ENCODE measurements at regions not wholly inside any gene's neighbourhood (a gene's known extent, or its start where the extent isn't known, plus 50 kb on each side); places are given as distances from the start of the nearest gene placed in this dataset.

- ATAC-seq (ENCODE audit: insufficient number of reproducible peaks, low FRiP score, low read depth) (no peak), DNase-seq (ENCODE audit: low spot score) (no peak)
- Histone ChIP-seq H3K27ac (no peak overlapping the region), H3K27me3 (replicated peaks; ENCODE audit: insufficient read depth) (no peaks in the 10 kb centered on the region), H3K4me1 (ENCODE audit: control insufficient read depth in 1 of 2, low read depth in 2 of 2) (no peaks in the 10 kb centered on the region), H3K4me3 (no peak overlapping the region), H3K9me3 (no peaks in the 10 kb centered on the region), H3K36me3 (no peaks in the 10 kb centered on the region)
- no peak for TF ChIP-seq CTCF (IDR thresholded peaks at IDR 0.05)
These were observed 259.0 kb upstream of the IRX1 start for GRCh38 chr5:3336666-3337065.

GRCh38 chr5:3335301-3335700 lies 260.3 kb upstream of the IRX1 start:
- Histone ChIP-seq H3K9me3 (no peaks in the 10 kb centered on the region), H3K27me3 (replicated peaks; ENCODE audit: insufficient read depth) (no peaks in the 10 kb centered on the region), H3K36me3 (no peaks in the 10 kb centered on the region), H3K27ac (no peak overlapping the region), H3K4me1 (ENCODE audit: control insufficient read depth in 1 of 2, low read depth in 2 of 2) (no peaks in the 10 kb centered on the region), H3K4me3 (no peak overlapping the region)
- DNase-seq (ENCODE audit: low spot score) (no peak), ATAC-seq (ENCODE audit: insufficient number of reproducible peaks, low FRiP score, low read depth) (no peak)
- TF ChIP-seq CTCF (IDR thresholded peaks at IDR 0.05) = no peak

GRCh38 chr5:3333836-3334235 lies 261.8 kb upstream of the IRX1 start:
- H3K36me3 ChIP-seq = no peaks in the 10 kb centered on the region
- ATAC-seq (ENCODE audit: insufficient number of reproducible peaks, low FRiP score, low read depth) = no peak
- no peak for TF ChIP-seq CTCF (IDR thresholded peaks at IDR 0.05)

DNA sequence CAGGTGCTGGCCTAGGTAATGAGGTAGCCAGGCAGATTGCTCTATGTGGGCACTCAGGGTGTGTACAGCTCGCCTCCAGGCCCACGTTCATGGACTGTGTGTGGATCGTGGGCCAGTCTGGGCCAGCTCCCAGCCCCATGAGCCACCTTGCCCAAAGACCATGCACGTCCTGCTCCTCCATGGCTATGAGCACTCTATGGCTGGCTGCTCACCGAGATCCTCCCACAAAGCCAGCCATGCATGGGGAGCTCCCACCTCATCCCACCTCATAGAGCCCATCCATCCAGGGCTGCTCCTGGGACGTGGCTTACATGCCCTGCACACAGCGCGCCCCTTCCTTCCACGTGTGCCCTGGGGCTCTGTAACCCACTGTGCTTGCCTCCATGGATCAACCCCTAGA lies 262.5 kb upstream of the IRX1 start:
- no peak for ATAC-seq (ENCODE audit: insufficient number of reproducible peaks, low FRiP score, low read depth)
- H3K27me3 ChIP-seq (replicated peaks; ENCODE audit: insufficient read depth) = no peaks in the 10 kb centered on the region
- H3K36me3 ChIP-seq = no peaks in the 10 kb centered on the region
- DNase-seq (ENCODE audit: low spot score) = no peak
- H3K4me3 ChIP-seq = no peak overlapping the region
- H3K4me1 ChIP-seq (ENCODE audit: control insufficient read depth in 1 of 2, low read depth in 2 of 2) = no peaks in the 10 kb centered on the region
- H3K27ac ChIP-seq = no peak overlapping the region
- no peaks in the 10 kb centered on the region for H3K9me3 ChIP-seq
- no peak for TF ChIP-seq CTCF (IDR thresholded peaks at IDR 0.05)

More at GRCh38 chr5:3333836-3334235, 261.8 kb upstream of the IRX1 start:
- no peak overlapping the region for H3K27ac ChIP-seq
- no peaks in the 10 kb centered on the region for H3K27me3 ChIP-seq (replicated peaks; ENCODE audit: insufficient read depth)
- DNase-seq (ENCODE audit: low spot score) = no peak
- no peaks in the 10 kb centered on the region for H3K4me1 ChIP-seq (ENCODE audit: control insufficient read depth in 1 of 2, low read depth in 2 of 2)
- no peak overlapping the region for H3K4me3 ChIP-seq
- no peaks in the 10 kb centered on the region for H3K9me3 ChIP-seq

GRCh38 chr5:3331819-3332218 lies 263.8 kb upstream of the IRX1 start:
- no peaks in the 10 kb centered on the region for H3K9me3 ChIP-seq

More at GRCh38 chr5:3331819-3332218, 263.8 kb upstream of the IRX1 start:
- H3K27me3 ChIP-seq (replicated peaks; ENCODE audit: insufficient read depth) = no peaks in the 10 kb centered on the region
- no peaks in the 10 kb centered on the region for H3K36me3 ChIP-seq
- DNase-seq (ENCODE audit: low spot score) (no peak), ATAC-seq (ENCODE audit: insufficient number of reproducible peaks, low FRiP score, low read depth) (no peak)
- no peaks in the 10 kb centered on the region for H3K4me1 ChIP-seq (ENCODE audit: control insufficient read depth in 1 of 2, low read depth in 2 of 2)
- no peak for TF ChIP-seq CTCF (IDR thresholded peaks at IDR 0.05)
- no peak overlapping the region for H3K27ac ChIP-seq
- H3K4me3 ChIP-seq = no peak overlapping the region
